BLaER1 (cell line): ENCODE measurements at regions not wholly inside any gene's neighbourhood (a gene's known extent, or its start where the extent isn't known, plus 50 kb on each side); places are given as distances from the start of the nearest gene placed in this dataset.

Source experiments
- H3K27ac ChIP-seq: shearing (Covaris generic); formaldehyde crosslinking; 2 replicates; pipeline ENCODE4 v1.8.1; 2022
- H3K27me3 ChIP-seq: shearing (Covaris generic); formaldehyde crosslinking; 2 replicates; pipeline ENCODE4 v1.8.1; 2022
- H3K36me3 ChIP-seq: shearing (Covaris generic); formaldehyde crosslinking; 2 replicates; pipeline ENCODE4 v1.8.1; 2022
- H3K4me1 ChIP-seq: shearing (Covaris generic); formaldehyde crosslinking; 2 replicates; pipeline ENCODE4 v1.8.1; 2022
- H3K4me2 ChIP-seq: shearing (Covaris generic); formaldehyde crosslinking; 2 replicates; pipeline ENCODE4 v1.8.1; 2022
- H3K4me3 ChIP-seq: shearing (Covaris generic); formaldehyde crosslinking; 2 replicates; pipeline ENCODE4 v1.8.1; 2022
- H3K9ac ChIP-seq: shearing (Covaris generic); formaldehyde crosslinking; 2 replicates; pipeline ENCODE4 v1.8.1; 2022
- H3K9me3 ChIP-seq: shearing (Covaris generic); formaldehyde crosslinking; 2 replicates; pipeline ENCODE4 v1.8.1; 2022
- H4K20me1 ChIP-seq: shearing (Covaris generic); formaldehyde crosslinking; 2 replicates; pipeline ENCODE4 v1.8.1; 2022
- Cebpa-rat ChIP-seq: shearing (Covaris generic); IDR thresholded peaks from 2 replicates; pipeline ENCODE4 v1.8.1; 2022

GRCh38 chr6:27771235-27771634 is 141.0 kb downstream of the OR2B2 start:
- Histone ChIP-seq H3K27me3 (no peaks in the 10 kb centered on the region), H3K4me1 (0 out of 2 replicates have a peak, but pooled peaks cover 4% of the 10 kb centered on the region), H3K27ac (no peak overlapping the region), H3K9ac (no peak overlapping the region), H3K9me3 (no peaks in the 10 kb centered on the region), H3K4me2 (no peak overlapping the region), H3K4me3 (no peak overlapping the region), H4K20me1 (no peaks in the 10 kb centered on the region), H3K36me3 (no peaks in the 10 kb centered on the region)
- TF ChIP-seq Cebpa-rat: no peak

GRCh38 chr6:27770724-27771123 is 141.5 kb downstream of the OR2B2 start:
- Histone ChIP-seq H3K4me2 (no peak overlapping the region), H3K9ac (no peak overlapping the region), H3K36me3 (no peaks in the 10 kb centered on the region), H3K27me3 (no peaks in the 10 kb centered on the region), H4K20me1 (no peaks in the 10 kb centered on the region), H3K9me3 (no peaks in the 10 kb centered on the region), H3K4me1 (0 out of 2 replicates have a peak, but pooled peaks cover 4% of the 10 kb centered on the region), H3K4me3 (no peak overlapping the region), H3K27ac (no peak overlapping the region)
- TF ChIP-seq Cebpa-rat: no peak

GRCh38 chr6:27768556-27768955 is 143.6 kb downstream of the OR2B2 start:
- no peak for TF ChIP-seq Cebpa-rat
- Histone ChIP-seq H4K20me1 (no peaks in the 10 kb centered on the region), H3K9me3 (no peaks in the 10 kb centered on the region), H3K27me3 (no peaks in the 10 kb centered on the region), H3K4me1 (0 out of 2 replicates have a peak, but pooled peaks cover 4% of the 10 kb centered on the region), H3K27ac (no peak overlapping the region), H3K9ac (no peak overlapping the region), H3K4me2 (no peak overlapping the region), H3K4me3 (no peak overlapping the region), H3K36me3 (no peaks in the 10 kb centered on the region)

- no peaks in the 10 kb centered on the region for H4K20me1 ChIP-seq
- H3K27ac ChIP-seq: no peak overlapping the region
- no peak overlapping the region for H3K9ac ChIP-seq
- H3K27me3 ChIP-seq: no peaks in the 10 kb centered on the region
- 0 out of 2 replicates have a peak, but pooled peaks cover 4% of the 10 kb centered on the region for H3K4me1 ChIP-seq
- H3K36me3 ChIP-seq: no peaks in the 10 kb centered on the region
- no peak overlapping the region for H3K4me2 ChIP-seq
- no peak for TF ChIP-seq Cebpa-rat
- H3K9me3 ChIP-seq: no peaks in the 10 kb centered on the region
- no peak overlapping the region for H3K4me3 ChIP-seq
Observed at GRCh38 chr6:27767851-27768250, 144.3 kb downstream of the OR2B2 start.

- Histone ChIP-seq H3K9me3 (no peaks in the 10 kb centered on the region), H3K36me3 (peaks cover 9% of the 10 kb centered on the region; the same call in 1 of the 2 replicates), H3K27me3 (no peaks in the 10 kb centered on the region), H3K4me3 (no peak overlapping the region), H3K4me2 (no peak overlapping the region), H3K9ac (no peak overlapping the region), H4K20me1 (no peaks in the 10 kb centered on the region), H3K4me1 (no peaks in the 10 kb centered on the region), H3K27ac (no peak overlapping the region)
- no peak for TF ChIP-seq Cebpa-rat
Observed at GRCh38 chr6:27766405-27766804, 145.8 kb downstream of the OR2B2 start.

GRCh38 chr6:27765028-27765590 is 147.1 kb downstream of the OR2B2 start:
- Histone ChIP-seq H3K9ac (no peak overlapping the region), H3K36me3 (peaks cover 9% of the 10 kb centered on the region; the same call in 1 of the 2 replicates), H3K27me3 (no peaks in the 10 kb centered on the region), H3K27ac (no peak overlapping the region), H3K9me3 (no peaks in the 10 kb centered on the region), H3K4me3 (no peak overlapping the region), H3K4me2 (no peak overlapping the region), H3K4me1 (0 out of 2 replicates have a peak, but pooled peaks cover under 1% of the 10 kb centered on the region), H4K20me1 (no peaks in the 10 kb centered on the region)
- TF ChIP-seq Cebpa-rat: no peak

GRCh38 chr6:27761391-27761790 is 150.8 kb downstream of the OR2B2 start:
- H3K27me3 ChIP-seq: no peaks in the 10 kb centered on the region
- H3K4me1 ChIP-seq: peaks cover 34% of the 10 kb centered on the region
- H3K4me2 ChIP-seq: no peak overlapping the region
- no peak overlapping the region for H3K9ac ChIP-seq
- H3K27ac ChIP-seq: no peak overlapping the region
- H4K20me1 ChIP-seq: no peaks in the 10 kb centered on the region
- TF ChIP-seq Cebpa-rat: no peak
- peaks cover 9% of the 10 kb centered on the region; the same call in 1 of the 2 replicates for H3K36me3 ChIP-seq
- H3K9me3 ChIP-seq: no peaks in the 10 kb centered on the region
- H3K4me3 ChIP-seq: no peak overlapping the region

- Histone ChIP-seq H3K4me3 (no peak overlapping the region), H3K9me3 (no peaks in the 10 kb centered on the region), H3K4me1 (peaks cover 34% of the 10 kb centered on the region), H3K27ac (no peak overlapping the region), H4K20me1 (no peaks in the 10 kb centered on the region), H3K4me2 (no peak overlapping the region), H3K27me3 (no peaks in the 10 kb centered on the region), H3K9ac (no peak overlapping the region), H3K36me3 (peaks cover 9% of the 10 kb centered on the region; the same call in 1 of the 2 replicates)
- no peak for TF ChIP-seq Cebpa-rat
Observed at GRCh38 chr6:27760464-27760863, 151.7 kb downstream of the OR2B2 start.

GRCh38 chr6:27759930-27760329 is 152.3 kb downstream of the OR2B2 start:
- Histone ChIP-seq H4K20me1 (no peaks in the 10 kb centered on the region), H3K9me3 (no peaks in the 10 kb centered on the region), H3K4me3 (no peak overlapping the region), H3K36me3 (peaks cover 9% of the 10 kb centered on the region; the same call in 1 of the 2 replicates), H3K9ac (no peak overlapping the region), H3K4me2 (no peak overlapping the region), H3K27me3 (no peaks in the 10 kb centered on the region), H3K4me1 (peaks cover 34% of the 10 kb centered on the region), H3K27ac (no peak overlapping the region)
- TF ChIP-seq Cebpa-rat: no peak

GRCh38 chr6:27758491-27758890 is 153.7 kb downstream of the OR2B2 start:
- Histone ChIP-seq H3K9me3 (no peaks in the 10 kb centered on the region), H3K9ac (peak overlapping the region; percentile 96; the same call in 1 of the 2 replicates), H4K20me1 (no peaks in the 10 kb centered on the region), H3K27ac (0 out of 2 replicates have a peak overlapping the region, but pooled peaks have one; percentile 96), H3K4me1 (peaks cover 41% of the 10 kb centered on the region), H3K4me3 (peak overlapping the region; percentile 78; the same call in 1 of the 2 replicates), H3K27me3 (no peaks in the 10 kb centered on the region), H3K4me2 (peak overlapping the region; percentile 87), H3K36me3 (peaks cover 9% of the 10 kb centered on the region; the same call in 1 of the 2 replicates)
- no peak for TF ChIP-seq Cebpa-rat

GRCh38 chr6:27757307-27757706 is 154.9 kb downstream of the OR2B2 start:
- Histone ChIP-seq H3K27ac (peak overlapping the region; percentile 96), H3K4me1 (peaks cover 41% of the 10 kb centered on the region), H3K9ac (peak overlapping the region; percentile 96), H3K27me3 (no peaks in the 10 kb centered on the region), H3K4me2 (peak overlapping the region; percentile 87), H4K20me1 (no peaks in the 10 kb centered on the region), H3K9me3 (no peaks in the 10 kb centered on the region), H3K36me3 (peaks cover 4% of the 10 kb centered on the region; the same call in 1 of the 2 replicates), H3K4me3 (peak overlapping the region; percentile 78)
- TF ChIP-seq Cebpa-rat: no peak
